ENCODE measurements at regions not wholly inside any gene's neighbourhood (a gene's known extent, or its start where the extent isn't known, plus 50 kb on each side); places are given as distances from the start of the nearest gene placed in this dataset.
"Not testable (repeated sequence)": the region's sequence is repeated elsewhere in the genome, so short reads cannot be mapped to it uniquely, and the experiment has no call there.

DNA sequence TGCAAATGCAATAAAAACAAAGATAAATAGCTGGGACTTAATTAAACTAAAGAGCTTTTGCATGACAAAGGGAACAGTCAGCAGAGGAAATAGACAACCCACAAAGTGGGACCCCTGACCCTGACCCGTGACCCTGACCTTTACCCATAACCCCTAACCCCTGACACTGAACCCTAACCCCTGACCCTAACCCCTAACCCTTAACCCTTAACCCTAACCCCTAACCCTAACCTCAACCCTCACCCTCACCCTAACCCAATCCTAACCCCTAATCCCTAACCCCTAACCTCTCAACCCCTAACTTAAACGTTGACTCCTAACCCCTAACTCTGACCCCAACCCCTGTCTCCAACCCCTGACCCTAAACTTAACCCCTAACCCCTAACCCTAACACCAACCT lies 236.6 kb downstream of the ANKRD30B start:
- not testable (repeated sequence) for TF ChIP-seq CTCF, POLR2A, EP300, POLR2AphosphoS5 (IDR thresholded peaks at IDR 0.05)
